Activated CD8-positive, alpha-beta T cell treated with anti-CD3 and anti-CD28 coated beads for 36 hours (primary cell): ENCODE measurements at regions not wholly inside any gene's neighbourhood (a gene's known extent, or its start where the extent isn't known, plus 50 kb on each side); places are given as distances from the start of the nearest gene placed in this dataset.

Experiments
- ATAC-seq: fragments of 200-7000 bp; cut with Tn5 transposase; one replicate; pipeline ENCODE4 v1.10.0; 2021; ENCODE audit warnings: mild to moderate bottlenecking, moderate library complexity
- CTCF ChIA-PET: fragments of 350-600 bp; sonication (Branson Sonifier 250); formaldehyde crosslinking; loops from one replicate; lab custom pipeline; 2021; ENCODE audit warnings: antibody characterized with exemption; lab: Charles Lee
- POLR2A ChIA-PET: fragments of 350-600 bp; sonication (Branson Sonifier 250); formaldehyde crosslinking; loops from one replicate; lab custom pipeline; 2021; ENCODE audit warnings: antibody characterized with exemption; lab: Charles Lee
- DNase-seq: peaks from one replicate; pipeline ENCODE4 v3.0.0-alpha.2; 2020
- H3K27ac Mint-ChIP-seq: one replicate; pipeline ENCODE4 v1.8.0; 2021; ENCODE audit warnings: mild to moderate bottlenecking, mixed read lengths
- H3K27me3 Mint-ChIP-seq: one replicate; pipeline ENCODE4 v1.8.0; 2021; ENCODE audit warnings: mixed read lengths
- H3K36me3 Mint-ChIP-seq: one replicate; pipeline ENCODE4 v1.8.0; 2021; ENCODE audit warnings: low read depth, mixed read lengths
- H3K4me1 Mint-ChIP-seq: one replicate; pipeline ENCODE4 v1.8.0; 2021; ENCODE audit warnings: low read depth, mixed read lengths
- H3K4me3 Mint-ChIP-seq: one replicate; pipeline ENCODE4 v1.8.0; 2021; ENCODE audit warnings: mild to moderate bottlenecking, moderate library complexity, mixed read lengths
- H3K9me3 Mint-ChIP-seq: one replicate; pipeline ENCODE4 v1.8.0; 2021; ENCODE audit warnings: mixed read lengths
- intact Hi-C: fragments of 100-400 bp; cut with micrococcal nuclease; formaldehyde crosslinking; loops from one replicate; pipeline ENCODE4 v1.10.0; 2022
- TF ChIP-seq, protein P1 (sequence below): fragments of 200-600 bp; IDR thresholded peaks from one replicate; pipeline ENCODE4 v1.8.0; 2022; ENCODE audit warnings: antibody characterized with exemption, mild to moderate bottlenecking

DNA sequence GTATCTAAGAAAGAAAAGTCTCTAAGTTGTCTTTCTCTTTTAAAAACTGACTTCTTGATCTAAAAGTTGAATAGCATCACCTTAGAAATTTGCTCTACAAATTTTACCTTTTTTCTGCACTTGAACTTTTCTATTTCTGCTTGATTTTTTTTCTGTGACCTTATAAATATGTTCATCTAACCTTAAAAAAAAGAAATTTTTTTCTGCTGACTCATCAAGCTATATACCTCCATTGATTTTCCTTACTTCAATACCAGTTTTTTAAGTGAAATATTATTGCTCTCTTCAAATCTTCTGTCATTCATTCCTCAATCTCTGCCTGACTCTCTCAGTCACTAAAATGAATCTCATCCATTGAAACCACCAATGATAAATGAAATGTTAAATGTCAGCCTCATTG is 910.1 kb downstream of the GALC start:
- no peak for ATAC-seq
- no peak for DNase-seq
- no peaks in the 10 kb centered on the region for H3K4me1 Mint-ChIP-seq
- H3K9me3 Mint-ChIP-seq = peaks cover 3% of the 10 kb centered on the region
- POLR2A ChIA-PET = interaction anchor here (0.6 kb wide), 1 partner anchor 20 kb away, joined by 3 read pairs; no protein-coding TSS in a partner anchor
- TF ChIP-seq, protein P1, sequence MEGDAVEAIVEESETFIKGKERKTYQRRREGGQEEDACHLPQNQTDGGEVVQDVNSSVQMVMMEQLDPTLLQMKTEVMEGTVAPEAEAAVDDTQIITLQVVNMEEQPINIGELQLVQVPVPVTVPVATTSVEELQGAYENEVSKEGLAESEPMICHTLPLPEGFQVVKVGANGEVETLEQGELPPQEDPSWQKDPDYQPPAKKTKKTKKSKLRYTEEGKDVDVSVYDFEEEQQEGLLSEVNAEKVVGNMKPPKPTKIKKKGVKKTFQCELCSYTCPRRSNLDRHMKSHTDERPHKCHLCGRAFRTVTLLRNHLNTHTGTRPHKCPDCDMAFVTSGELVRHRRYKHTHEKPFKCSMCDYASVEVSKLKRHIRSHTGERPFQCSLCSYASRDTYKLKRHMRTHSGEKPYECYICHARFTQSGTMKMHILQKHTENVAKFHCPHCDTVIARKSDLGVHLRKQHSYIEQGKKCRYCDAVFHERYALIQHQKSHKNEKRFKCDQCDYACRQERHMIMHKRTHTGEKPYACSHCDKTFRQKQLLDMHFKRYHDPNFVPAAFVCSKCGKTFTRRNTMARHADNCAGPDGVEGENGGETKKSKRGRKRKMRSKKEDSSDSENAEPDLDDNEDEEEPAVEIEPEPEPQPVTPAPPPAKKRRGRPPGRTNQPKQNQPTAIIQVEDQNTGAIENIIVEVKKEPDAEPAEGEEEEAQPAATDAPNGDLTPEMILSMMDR = no peak
- H3K27me3 Mint-ChIP-seq = no peaks in the 10 kb centered on the region
- intact Hi-C loops = no loop called here
- H3K27ac Mint-ChIP-seq = no peak overlapping the region
- H3K36me3 Mint-ChIP-seq = no peaks in the 10 kb centered on the region
- CTCF ChIA-PET = no interaction called here
- no peak overlapping the region for H3K4me3 Mint-ChIP-seq

DNA sequence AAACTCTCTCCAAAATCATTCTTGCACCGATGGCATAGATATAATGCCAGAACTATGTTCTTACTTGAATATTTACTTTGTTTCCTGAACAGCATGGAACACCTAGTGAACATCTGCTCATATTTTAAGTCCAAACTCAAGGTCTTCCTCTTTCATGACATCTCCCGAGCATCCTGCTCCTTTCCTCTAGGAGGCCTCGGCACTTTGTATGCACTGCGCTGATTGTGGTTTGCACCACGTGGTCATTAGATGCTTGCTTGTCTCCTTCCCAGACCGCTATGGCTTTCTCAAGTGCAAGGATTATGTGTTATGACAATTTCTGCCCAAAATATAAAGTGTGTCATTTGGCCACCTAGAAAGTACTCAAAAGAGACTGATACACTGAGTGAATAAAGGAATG is 912.0 kb downstream of the GALC start:
- ATAC-seq (no peak), DNase-seq (no peak)
- TF ChIP-seq, protein P1 = no peak
- Mint-ChIP-seq H3K4me1 (no peaks in the 10 kb centered on the region), H3K27me3 (no peaks in the 10 kb centered on the region), H3K27ac (no peak overlapping the region), H3K9me3 (peaks cover 3% of the 10 kb centered on the region), H3K4me3 (no peak overlapping the region), H3K36me3 (no peaks in the 10 kb centered on the region)
- ChIA-PET POLR2A (no interaction called here), CTCF (no interaction called here)
- intact Hi-C loops = no loop called here

DNA sequence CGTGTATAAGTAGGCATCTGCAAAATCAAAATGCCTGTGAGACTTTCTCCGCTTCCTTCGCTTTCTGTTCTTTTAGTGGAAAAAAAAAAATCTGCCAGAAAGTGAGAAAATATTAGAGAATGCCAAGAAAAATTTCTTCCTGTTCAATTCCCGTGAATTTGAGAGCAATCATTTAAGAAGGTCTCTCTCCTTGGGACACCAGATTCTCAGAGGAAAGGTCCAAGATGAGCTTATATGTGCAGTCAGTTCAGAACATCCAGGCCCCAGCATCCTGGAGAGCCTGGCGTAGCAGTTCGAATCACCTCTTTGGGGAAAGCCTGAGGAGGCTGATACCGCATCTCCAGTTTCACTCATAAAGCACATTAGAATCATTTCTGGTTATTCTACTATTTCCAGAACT is 912.8 kb downstream of the GALC start:
- Mint-ChIP-seq H3K9me3 (peaks cover 4% of the 10 kb centered on the region), H3K4me3 (no peak overlapping the region), H3K4me1 (no peaks in the 10 kb centered on the region), H3K27me3 (no peaks in the 10 kb centered on the region), H3K27ac (no peak overlapping the region), H3K36me3 (no peaks in the 10 kb centered on the region)
- TF ChIP-seq, protein P1 = no peak
- DNase-seq = no peak
- no peak for ATAC-seq
- intact Hi-C loops = no loop called here
- ChIA-PET POLR2A (interaction anchor here (0.6 kb wide), 1 partner anchor 16 kb away, joined by 3 read pairs; no protein-coding TSS in a partner anchor), CTCF (no interaction called here)

DNA sequence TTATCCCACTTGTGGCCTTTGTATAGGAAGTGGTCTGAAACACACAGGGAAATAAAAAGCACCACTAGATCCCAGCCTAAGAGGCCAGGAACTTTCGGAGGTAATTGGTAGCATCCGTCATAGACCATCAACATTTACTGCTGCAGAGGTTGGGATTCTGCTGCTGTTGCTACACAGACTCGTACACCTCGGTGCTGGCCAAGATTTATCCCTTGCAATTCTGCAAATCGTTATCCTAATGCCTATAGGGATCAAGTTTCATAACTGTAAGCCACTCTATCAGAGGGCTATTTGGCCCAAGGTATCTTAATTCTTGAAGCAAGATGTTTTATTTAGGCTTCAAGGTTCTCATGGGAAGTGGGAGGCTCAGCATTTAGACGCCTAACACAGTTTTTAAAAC is 913.6 kb downstream of the GALC start:
- no peak for ATAC-seq
- intact Hi-C loops = no loop called here
- Mint-ChIP-seq H3K4me1 (no peaks in the 10 kb centered on the region), H3K9me3 (peaks cover 4% of the 10 kb centered on the region), H3K36me3 (no peaks in the 10 kb centered on the region), H3K27me3 (no peaks in the 10 kb centered on the region), H3K4me3 (no peak overlapping the region), H3K27ac (no peak overlapping the region)
- CTCF ChIA-PET = no interaction called here
- no peak for DNase-seq
- TF ChIP-seq, protein P1 = no peak
- POLR2A ChIA-PET = no interaction called here

DNA sequence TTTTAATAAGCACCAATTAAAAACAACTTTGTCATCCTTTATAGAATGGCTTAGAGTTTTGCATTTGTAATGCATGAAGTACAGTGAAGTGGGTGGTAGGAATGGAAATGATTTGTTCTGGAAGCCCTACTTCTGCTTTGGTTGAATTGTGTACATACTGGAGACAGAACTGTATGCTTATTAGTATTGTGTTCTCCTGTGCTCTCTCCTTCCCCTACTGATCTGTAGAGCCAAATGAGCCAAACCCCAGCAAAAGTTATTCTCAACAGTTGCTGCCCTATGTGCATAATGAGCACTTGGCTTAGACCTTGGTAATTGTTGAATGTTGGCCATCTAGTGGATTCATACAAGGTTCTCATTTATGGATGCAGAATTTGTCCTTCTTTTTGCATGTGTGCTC is 916.1 kb downstream of the GALC start:
- H3K9me3 Mint-ChIP-seq = peaks cover 3% of the 10 kb centered on the region
- no peak for ATAC-seq
- H3K36me3 Mint-ChIP-seq = no peaks in the 10 kb centered on the region
- no peak overlapping the region for H3K27ac Mint-ChIP-seq
- ChIA-PET CTCF (no interaction called here), POLR2A (no interaction called here)
- H3K27me3 Mint-ChIP-seq = no peaks in the 10 kb centered on the region
- no peak overlapping the region for H3K4me3 Mint-ChIP-seq
- intact Hi-C loops = no loop called here
- H3K4me1 Mint-ChIP-seq = no peaks in the 10 kb centered on the region
- DNase-seq = no peak
- TF ChIP-seq, protein P1 = no peak
